ENCODE measurements at regions not wholly inside any gene's neighbourhood (a gene's known extent, or its start where the extent isn't known, plus 50 kb on each side); places are given as distances from the start of the nearest gene placed in this dataset.
"Not testable (repeated sequence)": the region's sequence is repeated elsewhere in the genome, so short reads cannot be mapped to it uniquely, and the experiment has no call there.

DNA sequence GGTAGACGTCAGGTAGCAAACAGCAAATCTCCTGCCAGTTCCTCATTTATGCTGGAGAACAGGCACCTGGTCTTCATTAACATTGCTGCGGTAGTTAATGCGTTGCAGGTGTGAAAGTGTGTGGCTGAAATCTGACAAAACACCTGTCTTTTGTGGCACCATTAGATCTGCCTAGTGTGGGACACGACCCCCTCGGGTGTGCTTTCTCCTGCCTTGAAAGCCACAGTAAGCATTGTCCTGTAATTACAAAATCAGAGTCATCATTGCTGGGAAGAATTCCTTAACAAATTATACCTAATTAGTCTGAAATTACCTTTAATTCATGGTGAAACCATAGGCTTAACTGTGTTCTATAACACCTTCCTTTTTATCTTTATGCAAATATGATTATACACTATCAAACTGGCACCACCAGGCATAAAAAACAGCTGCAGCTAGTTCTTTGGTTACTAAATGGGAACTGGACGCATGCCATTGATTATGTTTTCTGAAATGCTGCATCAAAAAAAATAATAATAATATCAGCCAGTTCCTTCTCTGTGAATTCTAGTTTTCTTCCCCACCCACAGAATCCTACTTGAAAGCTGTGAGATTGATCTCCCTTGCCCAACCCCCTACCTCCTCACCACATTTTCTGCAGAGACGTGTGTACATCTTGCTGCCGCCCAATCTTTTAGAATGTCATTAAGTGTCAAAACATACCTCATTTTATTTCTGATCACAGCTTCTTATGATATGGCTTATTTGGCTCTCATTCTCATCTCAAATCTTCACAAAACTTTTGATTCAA lies 374.0 kb downstream of the NFIB start:
- DNase-seq: no peak

DNA sequence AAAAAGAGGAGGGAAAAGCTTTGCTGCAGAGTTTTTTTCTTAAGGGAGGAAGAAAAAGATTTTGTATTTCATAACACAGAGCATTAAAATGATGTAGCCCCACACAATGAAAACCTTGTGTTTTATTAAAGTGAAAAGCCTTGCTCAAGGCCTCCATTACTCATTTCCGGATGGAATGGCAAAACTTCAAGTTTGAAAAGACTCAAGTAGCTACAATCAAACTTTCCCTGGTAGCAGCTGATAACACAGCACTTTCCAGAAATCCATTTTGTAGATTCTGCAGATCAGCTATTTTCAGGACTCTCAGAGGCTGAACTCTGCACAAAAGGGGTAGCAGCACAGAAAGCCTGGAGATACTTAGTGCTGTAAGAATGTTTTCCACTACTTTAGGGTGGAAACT lies 374.8 kb downstream of the NFIB start:
- no peak for DNase-seq

DNA sequence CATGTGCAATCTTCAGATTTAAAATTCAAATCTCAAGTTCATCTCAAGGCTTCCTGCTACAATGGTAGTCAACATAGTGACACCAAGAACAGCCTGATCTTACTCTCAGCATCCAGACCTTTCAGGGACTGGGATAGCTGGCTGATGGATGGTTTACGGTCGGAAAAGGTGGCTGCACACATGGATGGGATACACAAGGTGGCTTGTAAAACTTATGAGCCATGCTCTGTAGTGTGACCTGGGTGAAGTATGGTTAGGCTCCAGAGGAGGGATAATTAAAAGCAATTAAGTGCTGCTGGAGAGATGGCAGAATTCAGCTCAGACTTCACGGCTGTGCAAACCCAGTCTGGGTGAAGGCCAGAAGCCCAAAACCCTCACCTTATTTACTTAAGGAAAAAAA lies 379.5 kb downstream of the NFIB start:
- DNase-seq: no peak

DNA sequence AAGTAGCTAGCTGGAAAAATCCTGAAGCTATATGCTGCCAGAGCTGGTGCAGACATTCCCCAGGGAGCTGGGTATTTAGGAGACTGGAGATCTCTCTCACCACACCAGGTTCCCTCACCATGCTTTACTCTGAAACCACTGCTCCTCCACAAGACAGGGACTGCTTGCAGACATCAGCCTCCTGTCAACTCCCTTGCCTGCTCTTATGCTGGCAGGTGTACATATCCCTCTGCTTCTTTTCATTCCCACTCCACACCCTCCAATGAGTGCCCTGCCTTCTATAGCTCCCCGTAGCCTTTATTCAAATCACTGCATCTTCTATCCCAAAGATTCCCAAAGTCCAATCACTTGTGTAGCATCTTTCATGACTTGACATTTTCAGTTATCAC lies 380.7 kb downstream of the NFIB start:
- DNase-seq: no peak

DNA sequence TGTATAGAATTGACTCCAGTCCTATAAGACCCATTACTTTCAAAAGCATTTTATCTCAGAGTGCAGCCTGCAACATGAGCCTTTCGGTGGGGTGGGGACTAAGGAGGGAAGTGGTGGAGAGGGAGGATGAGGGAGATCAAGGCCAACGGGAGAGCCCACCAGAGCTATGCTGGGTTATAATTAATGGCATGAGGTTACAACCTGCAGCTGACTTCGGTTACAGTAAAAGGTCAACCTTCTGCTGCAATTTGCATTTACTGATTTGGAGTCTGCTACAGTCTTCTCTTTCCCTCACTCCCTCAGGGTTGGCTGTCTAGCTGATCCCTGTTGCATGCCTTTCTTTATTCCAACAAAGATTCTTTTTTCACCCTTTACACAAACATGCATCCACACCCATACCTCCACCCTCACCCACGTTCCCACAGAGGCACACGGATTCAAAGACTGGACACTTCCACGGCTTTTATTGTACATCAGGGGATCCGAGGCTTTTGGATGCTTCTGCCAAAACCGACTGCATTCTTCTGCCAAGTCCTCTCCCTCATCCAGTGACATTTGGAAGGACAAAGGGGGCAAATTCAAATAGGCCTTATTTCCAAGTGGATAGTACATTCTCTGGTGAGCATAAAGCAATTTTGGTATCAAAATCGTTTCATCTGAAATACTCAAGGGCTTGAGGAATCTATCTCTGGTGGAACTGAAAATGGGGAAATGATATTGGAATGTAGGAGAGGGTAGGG lies 381.2 kb downstream of the NFIB start:
- no peak for DNase-seq

DNA sequence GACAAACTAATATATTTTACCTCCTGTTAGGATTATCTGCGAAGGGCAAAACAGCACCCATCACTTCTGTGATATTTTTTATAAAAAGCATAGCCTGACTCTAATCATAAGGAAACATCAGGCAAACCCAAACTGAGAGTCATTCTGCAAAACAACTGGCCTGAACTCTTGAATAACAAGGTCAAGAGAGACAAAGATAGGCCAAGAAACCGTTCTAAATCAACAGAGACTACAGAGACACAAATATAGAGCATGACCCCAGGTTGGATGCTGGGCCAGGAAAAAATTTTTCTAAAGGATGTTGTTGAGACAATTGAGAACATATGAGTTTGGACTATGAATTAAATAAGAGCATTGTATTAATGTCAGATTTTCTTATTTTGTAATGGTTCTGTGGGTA lies 384.9 kb downstream of the NFIB start:
- no peak for DNase-seq

DNA sequence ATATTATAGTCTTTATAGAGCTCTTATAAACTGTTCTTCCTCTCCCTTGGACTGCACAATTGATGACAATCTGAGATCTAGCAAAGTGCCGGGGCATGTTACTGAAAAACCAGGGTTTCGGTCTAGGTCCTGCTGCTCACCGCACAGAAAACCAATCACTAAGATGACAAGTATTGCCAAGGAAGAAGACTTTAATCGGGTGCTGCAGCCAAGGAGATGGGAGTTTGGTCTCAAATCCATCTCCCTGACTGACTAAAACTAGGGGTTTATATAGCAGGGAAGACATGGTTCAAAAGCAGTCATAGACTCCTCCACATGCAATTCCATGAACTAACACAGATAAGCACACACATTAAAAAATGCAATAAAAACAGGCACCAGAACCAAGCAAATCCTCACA lies 390.6 kb downstream of the NFIB start:
- DNase-seq: no peak

DNA sequence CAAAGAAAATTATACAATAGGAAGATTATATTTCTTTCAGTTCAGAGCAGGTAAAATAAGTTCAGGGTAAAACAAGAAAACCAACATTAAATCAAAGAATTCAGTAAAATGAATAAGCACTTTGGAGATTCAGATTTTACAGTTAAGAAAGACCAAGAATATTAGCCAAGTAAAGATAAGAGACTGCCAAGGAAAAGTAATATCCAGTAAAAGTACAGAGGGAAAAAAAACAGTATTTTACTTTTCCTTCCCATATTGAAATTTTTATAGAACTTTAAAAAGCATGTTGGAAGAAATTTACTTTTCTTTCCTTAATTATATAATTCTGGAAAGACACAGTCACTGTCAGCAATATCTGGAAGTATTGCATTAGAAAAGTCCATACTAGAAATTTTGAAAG lies 393.4 kb downstream of the NFIB start:
- DNase-seq: no peak

DNA sequence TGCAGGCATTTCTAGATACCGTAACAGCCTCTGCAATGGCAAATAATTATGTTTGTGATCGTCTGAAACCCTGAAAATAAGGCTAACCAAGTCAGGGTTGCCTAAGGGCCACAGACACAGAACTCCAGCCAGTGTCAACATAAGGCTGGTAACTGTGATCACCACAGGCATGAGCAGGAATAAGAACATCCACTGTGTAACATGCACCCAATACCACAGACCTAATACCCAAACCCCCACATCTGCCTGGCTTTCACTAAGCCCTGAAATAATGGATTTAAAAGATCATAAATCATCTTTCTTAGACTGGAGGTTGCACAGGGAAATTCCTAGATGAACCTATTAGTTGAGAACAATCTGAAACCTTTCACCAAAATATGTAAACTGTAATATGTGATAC lies 394.5 kb downstream of the NFIB start:
- no peak for DNase-seq

DNA sequence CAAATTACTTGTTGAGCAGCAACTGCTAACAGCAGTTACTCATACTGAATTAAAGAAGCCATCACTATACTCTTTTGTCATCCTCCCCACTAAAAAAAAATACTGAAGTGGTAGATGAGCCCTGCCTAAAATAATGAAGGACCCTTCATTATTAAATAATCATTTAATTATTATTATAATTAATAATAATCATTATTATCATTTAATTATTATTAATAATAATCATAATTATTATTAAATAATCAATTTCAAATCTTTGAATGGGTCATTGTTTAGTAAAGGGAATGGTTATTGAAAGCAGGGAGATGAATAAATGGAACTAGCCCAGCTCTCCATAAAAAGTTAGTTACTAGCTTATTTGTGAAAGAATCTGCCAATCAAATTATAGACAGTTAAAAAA lies 396.4 kb downstream of the NFIB start:
- no peak for DNase-seq

DNA sequence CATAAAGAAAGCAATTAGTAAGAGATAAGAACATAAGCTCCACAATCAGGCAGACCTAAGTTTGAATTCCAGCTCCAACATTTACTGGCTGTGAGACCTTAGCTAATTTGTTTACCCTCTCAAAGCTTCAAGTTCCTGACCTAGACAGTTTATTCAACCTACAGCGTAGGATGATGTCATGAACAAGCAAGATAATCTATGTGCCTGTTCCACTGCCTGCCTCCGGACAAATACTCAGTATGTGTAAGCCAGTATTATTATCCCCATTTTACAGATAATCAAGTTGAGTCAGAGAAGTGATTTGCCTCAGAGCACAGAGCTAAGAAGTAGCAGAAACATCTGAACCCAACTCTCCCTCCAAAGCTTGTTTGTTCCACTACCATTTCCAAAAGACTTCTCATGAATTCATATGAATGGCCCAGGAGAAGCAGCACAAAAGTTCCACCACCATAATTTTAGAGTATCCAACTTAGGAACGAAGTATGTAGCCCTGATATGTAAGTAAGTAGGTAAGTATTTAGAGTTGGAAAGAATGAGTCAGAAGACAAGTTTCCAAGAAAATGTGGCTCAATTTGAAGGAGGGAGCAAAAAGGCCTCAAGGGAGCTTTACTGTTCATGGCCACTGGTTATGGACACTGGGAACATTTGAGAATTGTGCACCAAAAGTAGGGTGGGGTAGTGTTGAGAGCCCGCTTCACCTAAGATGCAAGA lies 398.2 kb downstream of the NFIB start:
- DNase-seq: no peak

DNA sequence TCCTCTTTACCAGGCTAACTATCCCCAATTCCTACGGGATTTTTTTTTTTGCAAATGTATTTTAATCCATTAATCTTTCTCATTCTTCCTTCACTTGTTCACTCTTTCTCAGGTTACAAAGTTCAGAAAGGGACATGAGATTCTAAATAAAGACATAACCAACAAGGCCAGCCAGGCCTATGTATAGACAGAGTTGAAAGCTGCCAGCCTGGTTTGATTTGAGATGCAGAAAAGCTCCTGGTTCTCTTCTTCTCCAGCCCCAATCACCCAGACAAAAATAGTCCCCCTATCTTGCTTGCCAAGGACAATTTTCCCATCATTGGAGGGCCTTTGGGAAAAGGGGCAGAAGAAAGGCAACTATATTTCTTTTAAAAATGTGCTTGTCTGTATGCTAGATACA lies 398.8 kb downstream of the NFIB start:
- no peak for DNase-seq

DNA sequence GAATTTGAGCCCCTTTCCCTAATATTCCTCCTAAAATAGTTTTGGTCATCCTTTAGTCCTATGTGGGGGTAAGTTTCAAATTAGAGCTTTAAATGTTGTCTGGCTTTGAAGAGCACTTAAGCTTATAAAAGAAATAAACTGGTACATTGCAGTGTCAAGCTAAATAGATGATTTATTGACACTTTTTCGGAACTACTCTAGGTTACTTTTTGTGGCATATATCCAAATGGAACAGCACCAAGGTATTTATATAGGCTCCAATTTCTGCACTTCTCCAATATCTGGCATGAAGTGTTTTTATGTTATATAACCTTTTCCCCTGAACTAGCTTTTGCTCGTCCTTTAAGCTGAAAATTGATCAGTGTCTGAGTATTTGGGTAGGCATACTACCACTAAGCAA lies 402.5 kb downstream of the NFIB start:
- no peak for DNase-seq

DNA sequence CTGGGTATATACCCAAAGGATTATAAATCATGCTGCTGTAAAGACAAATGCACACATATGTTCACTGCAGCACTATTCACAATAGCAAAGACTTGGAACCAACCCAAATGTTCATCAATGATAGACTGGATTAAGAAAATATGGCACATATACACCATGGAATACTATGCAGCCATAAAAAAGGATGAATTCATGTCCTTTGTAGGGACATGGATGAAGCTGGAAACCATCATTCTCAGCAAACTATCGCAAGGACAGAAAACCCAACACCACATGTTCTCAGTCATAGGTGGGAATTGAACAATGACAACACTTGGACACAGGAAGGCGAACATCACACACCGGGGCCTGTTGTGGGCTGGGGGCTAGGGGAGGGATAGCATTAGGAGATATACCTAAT lies 406.1 kb downstream of the NFIB start:
- DNase-seq: not testable (repeated sequence)

DNA sequence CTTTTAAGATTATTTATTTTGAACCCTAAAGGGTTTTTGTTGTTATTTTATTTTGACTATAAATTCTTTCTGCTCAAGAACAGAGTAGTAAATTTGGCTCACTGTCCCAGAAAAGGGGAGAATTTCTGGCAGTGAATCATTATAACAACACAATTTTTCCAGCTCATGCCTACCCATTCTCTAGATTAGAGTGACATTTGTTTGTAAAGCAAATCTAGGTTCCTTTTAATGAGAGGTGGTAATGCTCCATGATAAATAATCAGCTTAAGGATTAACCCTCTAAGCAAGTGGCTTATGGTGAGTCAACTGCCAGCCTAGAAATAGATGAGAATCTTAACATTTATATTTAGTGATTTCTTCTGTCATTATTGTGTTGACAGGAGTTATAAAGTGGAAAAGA lies 409.2 kb downstream of the NFIB start:
- DNase-seq: no peak

DNA sequence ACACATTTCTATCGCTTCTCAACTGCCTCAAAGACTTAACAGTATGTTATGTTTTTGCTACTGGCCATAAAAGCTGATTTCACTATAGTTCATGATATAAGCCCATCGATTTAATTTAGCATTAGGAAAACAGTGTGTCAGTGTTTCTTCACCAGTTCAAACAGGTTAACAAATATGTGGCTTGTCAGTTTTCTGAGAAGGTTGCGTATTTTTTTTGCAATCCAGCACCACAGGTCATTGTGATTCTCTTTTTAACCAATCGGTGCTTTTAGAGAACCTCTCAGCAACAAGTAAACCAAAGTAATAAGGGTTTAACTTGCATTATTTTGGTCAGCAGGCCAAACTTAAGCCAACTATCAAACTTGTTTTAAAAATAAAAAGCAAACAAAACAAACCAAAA lies 409.6 kb downstream of the NFIB start:
- DNase-seq: no peak

DNA sequence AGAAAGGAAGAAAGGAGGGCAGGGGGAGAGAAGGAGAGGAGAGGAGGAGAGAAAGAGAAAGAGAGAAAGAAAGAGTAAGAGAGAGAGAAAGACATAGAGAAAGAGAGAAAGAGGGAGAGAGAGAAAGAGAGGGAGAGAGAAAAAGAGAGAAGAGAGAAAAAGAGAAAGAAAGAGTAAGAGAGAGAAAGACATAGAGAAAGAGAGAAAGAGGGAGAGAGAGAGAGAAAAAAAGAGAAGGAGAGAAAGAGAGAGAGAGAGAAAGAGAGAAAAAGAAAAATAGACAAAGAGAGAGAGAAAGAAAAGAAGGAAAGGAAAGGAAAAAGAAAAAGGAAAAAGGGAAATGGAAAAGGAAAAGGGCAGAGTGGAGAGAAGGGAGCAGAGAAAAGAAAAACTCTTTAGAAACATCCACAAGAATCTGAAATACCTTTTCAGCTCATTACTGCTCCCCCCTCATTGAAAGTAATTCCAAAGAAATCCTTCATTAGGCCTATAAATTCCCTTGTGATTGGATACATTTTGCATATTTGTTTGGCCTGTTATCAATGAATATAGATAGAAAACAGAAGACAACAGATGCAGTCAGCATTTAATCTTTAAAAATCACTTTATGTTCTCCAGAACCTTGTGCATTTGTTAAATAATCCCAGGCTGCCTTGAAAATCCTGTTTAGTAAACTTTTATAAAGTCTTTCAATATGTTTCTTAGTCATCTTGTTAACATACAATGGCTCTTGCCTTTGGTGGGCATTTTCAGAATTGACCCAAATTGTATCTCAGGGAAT lies 411.5 kb downstream of the NFIB start:
- no peak for DNase-seq

DNA sequence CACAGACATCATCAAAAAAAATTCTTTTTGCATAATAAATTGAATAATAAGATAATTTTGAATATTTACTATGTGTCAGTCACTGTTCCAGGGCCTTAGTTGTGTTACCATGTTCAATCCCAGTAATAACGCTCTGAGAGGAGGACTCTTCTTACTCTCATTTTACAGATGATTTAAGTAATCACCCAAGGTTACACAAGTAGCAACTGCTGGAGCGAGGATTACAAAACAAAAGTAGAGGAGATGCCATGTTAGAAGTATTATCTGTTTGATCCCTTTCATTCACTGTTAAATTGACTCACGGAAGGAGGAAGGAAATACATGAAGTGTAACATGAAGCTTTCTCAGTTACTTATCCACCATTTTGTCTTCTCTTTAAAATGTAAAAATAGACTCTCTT lies 412.8 kb downstream of the NFIB start:
- no peak for DNase-seq

DNA sequence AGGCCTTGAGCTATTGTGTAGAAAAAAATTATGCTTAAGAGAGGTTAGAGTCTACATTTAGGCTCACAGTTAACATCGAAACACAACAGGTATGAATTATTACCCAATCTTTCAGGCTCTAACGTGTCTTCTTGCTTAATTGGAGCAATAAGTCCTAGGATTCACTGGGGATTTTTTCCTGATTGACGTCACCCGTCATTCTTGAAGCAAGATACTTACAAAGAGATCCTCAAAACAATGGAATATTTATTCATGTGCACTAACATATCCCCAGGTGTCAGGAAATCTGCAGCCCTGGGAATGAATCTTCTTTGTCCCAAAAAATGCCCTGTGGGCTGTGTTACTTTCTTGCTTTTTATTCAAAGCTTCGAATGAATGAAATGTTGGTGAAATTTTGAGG lies 413.5 kb downstream of the NFIB start:
- no peak for DNase-seq

DNA sequence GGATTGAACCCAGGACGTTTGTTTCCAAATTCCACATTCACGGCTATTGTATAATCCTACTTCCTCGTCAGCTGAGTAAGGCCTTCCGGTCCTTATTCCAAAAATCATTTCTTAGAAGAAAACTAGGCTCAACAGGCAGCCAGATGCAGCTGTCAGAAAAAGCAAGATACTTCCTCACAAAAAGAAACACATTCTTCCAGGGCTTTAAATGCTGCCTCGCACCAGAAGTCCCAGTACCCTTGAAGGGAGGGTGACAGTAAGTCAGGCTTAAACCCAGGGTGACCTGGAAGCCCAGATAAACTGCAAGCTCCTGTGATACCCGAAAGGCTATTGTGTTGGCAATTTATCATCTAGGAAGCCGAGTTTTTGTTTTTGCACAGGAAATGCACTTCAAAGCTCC lies 414.0 kb downstream of the NFIB start:
- no peak for DNase-seq

DNA sequence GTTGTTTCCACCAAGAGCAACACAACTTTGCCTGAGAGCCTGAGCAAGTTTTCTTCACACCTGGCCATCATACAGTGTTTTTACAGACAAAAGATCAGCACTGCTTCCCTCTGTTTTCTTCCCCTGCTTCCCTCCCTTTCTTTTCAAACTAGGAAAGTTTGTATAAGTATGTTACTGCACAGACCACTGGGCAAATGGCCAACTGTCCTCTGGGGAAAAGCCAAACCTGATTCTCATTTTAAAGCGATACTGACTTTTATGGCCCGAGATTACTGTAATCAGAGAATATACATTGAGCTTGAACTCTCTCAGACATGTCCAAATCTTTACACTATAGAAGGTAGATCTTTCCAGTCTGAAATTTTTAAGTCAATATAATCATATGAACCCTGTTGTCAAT lies 415.0 kb downstream of the NFIB start:
- no peak for DNase-seq

DNA sequence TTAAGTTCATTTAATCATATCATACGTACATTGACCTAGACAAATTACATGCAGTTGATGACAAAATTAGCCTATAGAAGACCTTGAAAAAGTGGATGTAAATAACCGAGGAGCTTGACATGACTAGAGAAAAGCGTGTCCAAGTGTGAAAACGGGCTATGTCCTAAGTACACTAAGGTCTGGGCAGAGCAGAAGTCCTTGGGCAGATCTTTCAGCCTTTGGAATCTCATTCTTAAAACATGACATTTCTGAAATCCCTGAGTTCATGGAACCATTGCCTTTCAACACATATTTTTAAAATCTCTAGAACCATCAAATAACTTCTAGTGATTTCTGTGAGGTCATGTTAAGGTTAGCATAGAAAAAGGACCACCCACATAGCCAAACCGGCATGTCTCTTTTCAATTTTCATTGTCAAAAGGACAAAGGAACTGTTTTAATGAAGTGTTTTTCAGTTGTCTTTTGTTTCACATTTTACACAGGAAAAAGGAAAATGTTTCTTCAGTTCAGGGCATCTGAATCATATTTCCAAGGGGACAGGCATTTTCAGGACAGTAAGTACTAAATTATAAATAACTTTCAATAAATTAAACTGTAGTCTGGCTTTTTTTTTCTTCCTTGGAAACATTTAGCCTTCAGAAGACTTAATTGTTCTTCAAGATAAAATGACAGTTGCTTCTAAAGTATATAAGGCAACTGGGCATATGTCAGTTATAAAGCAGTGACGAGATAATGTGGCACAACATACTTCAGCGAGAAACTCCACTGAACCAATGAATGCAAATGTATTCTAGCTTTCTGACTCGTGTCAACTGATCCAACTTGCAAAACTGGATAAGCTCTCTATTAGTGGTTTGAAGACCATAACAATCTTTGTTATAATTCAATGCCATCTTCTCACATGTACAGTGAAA lies 416.8 kb downstream of the NFIB start:
- no peak for DNase-seq
